ENCODE measurements at regions not wholly inside any gene's neighbourhood (a gene's known extent, or its start where the extent isn't known, plus 50 kb on each side); places are given as distances from the start of the nearest gene placed in this dataset.

GRCh38 chr13:60974296-60974695 is 441.4 kb downstream of the PCDH20 start:
- TF ChIP-seq CTCF (conservative IDR thresholded peaks at IDR 0.05; ENCODE audit: low read depth, low read length): no peak
- TF ChIP-seq EZH2 (IDR thresholded peaks at IDR 0.05; ENCODE audit: low read length, unreplicated experiment): no peak
- TF ChIP-seq EZH2phosphoT487 (IDR thresholded peaks at IDR 0.05; ENCODE audit: borderline replicate concordance, low read length): no peak
